Adrenal gland (tissue), 9 donors: ENCODE measurements at regions not wholly inside any gene's neighbourhood (a gene's known extent, or its start where the extent isn't known, plus 50 kb on each side); places are given as distances from the start of the nearest gene placed in this dataset.

ENCODE experiments used
- DNase-seq, 7 donors: peaks; one replicate each; pipeline ENCODE4 v3.0.0-alpha.2; 2019 to 2020
- H3K27ac ChIP-seq, 5 donors: fragments of 200-600 bp; sonication (generic) in 4 of 5; 1 replicate in 3 of 5; 2 replicates in 2 of 5; pipeline versions ENCODE4 v1.5.1 to v1.8.0; 2016 to 2020; ENCODE audit warnings: mild to moderate bottlenecking in 1 of 5
- H3K27me3 ChIP-seq: fragments of 200-600 bp; 2 replicates; pipeline ENCODE4 v1.8.0; 2021
- H3K36me3 ChIP-seq, 2 donors: fragments of 200-600 bp; replicated peaks in 1 of 2; 1 replicate in 1 of 2; 2 replicates in 1 of 2; pipeline versions ENCODE4 v1.5.1 to v1.8.0; 2018 to 2022
- H3K4me1 ChIP-seq, 2 donors: fragments of 200-600 bp; replicated peaks in 1 of 2; 1 replicate in 1 of 2; 2 replicates in 1 of 2; pipeline versions ENCODE4 v1.5.1 to v1.8.0; 2018 to 2021
- H3K4me3 ChIP-seq, 4 donors: fragments of 200-600 bp; sonication (generic) in 3 of 4; one replicate each; pipeline ENCODE4 v1.5.1; 2016 to 2018
- H3K9me3 ChIP-seq, 3 donors: fragments of 200-600 bp; sonication (generic) in 1 of 3; replicated peaks in 1 of 3; 1 replicate in 2 of 3; 2 replicates in 1 of 3; pipeline versions ENCODE4 v1.5.1 to v1.8.0; 2016 to 2021
- CTCF ChIP-seq, 6 experiments: fragments of 450-650 bp in 4 of 6; fragments of 200-600 bp in 2 of 6; sonication (generic) in 1 of 6; IDR thresholded peaks; 1 replicate in 5 of 6; 2 replicates in 1 of 6; pipeline versions ENCODE4 v1.5.1 to v1.8.0; 2016 to 2021; ENCODE audit warnings: antibody characterized with exemption in 6 of 6, mild to moderate bottlenecking in 2 of 6, moderate library complexity in 1 of 6
- POLR2A ChIP-seq, 2 donors: fragments of 450-650 bp; IDR thresholded peaks; one replicate each; pipeline ENCODE4 v1.6.1; 2017; ENCODE audit warnings: antibody characterized with exemption in 2 of 2, mild to moderate bottlenecking in 2 of 2, moderate library complexity in 1 of 2
- WGBS, 4 donors: extraction: QIAGEN DNeasy Blood & Tissue Kit in 2 of 4; methylation state at CpG; one replicate each; pipeline versions ENCODE4 v1.1.5 to v1.1.7; 2013 to 2017; 5-methylcytosine and 5-hydroxymethylcytosine counted together
- intact Hi-C, 2 donors: fragments of 100-400 bp; cut with DNase I; formaldehyde crosslinking; loops; one replicate each; pipeline versions ENCODE4 v1.14.1 to v1.15.0; 2022 to 2023
- donor health status: healthy with polysubstance abuse.
- donor health status: Bipolar disorder and iron deficiency.
- donor health status: DM: yes; HTN: yes; CAD: no.
- donor health status: DM: no; HTN: no; CAD: no.
- donor health status: DM: no; HTN: no; CAD: no.

- Histone ChIP-seq H3K9me3 (no peaks in the 10 kb centered on the region), H3K27me3 (peaks cover 16% of the 10 kb centered on the region), H3K4me1 (no peaks in the 10 kb centered on the region), H3K4me3 (no peak overlapping the region), H3K27ac (no peak overlapping the region), H3K36me3 (no peaks in the 10 kb centered on the region)
- DNase-seq, result no peak
- intact Hi-C loops, result no loop called here
- WGBS, 4 donors, result 56 to 71% (median 58%) methylated on average over 3 of the region's 3 CpGs
- TF ChIP-seq CTCF (IDR thresholded peaks at IDR 0.05), result no peak
- no peak for TF ChIP-seq POLR2A (IDR thresholded peaks at IDR 0.05)
Observed at GRCh38 chrX:112377481-112377880, 294.9 kb upstream of the TRPC5 start.

GRCh38 chrX:112368371-112368770 lies 285.8 kb upstream of the TRPC5 start:
- Histone ChIP-seq H3K36me3 (no peaks in the 10 kb centered on the region), H3K4me1 (no peaks in the 10 kb centered on the region), H3K9me3 (no peaks in the 10 kb centered on the region), H3K27ac (no peak overlapping the region), H3K4me3 (no peak overlapping the region), H3K27me3 (peaks cover 7% of the 10 kb centered on the region)
- intact Hi-C loops, result no loop called here
- WGBS, 4 donors, result 17 to 28% (median 24%) methylated on average over 3 of the region's 3 CpGs
- TF ChIP-seq CTCF (IDR thresholded peaks at IDR 0.05) (peak in 5 of 6 experiments; percentile 5 to 41 (median 34)), POLR2A (IDR thresholded peaks at IDR 0.05) (no peak)
- DNase-seq, result peak in 3 of 7 donors; percentile 2 to 44 (median 8)

- no peaks in the 10 kb centered on the region for H3K4me1 ChIP-seq
- intact Hi-C loops, result no loop called here
- 90 to 93% (median 90%) methylated on average over 1 of the region's 1 CpG for WGBS, 4 donors
- H3K27me3 ChIP-seq, result peaks cover 11% of the 10 kb centered on the region
- H3K4me3 ChIP-seq, result no peak overlapping the region
- TF ChIP-seq POLR2A (IDR thresholded peaks at IDR 0.05) (no peak), CTCF (IDR thresholded peaks at IDR 0.05) (no peak)
- no peaks in the 10 kb centered on the region for H3K9me3 ChIP-seq
- no peak overlapping the region for H3K27ac ChIP-seq
- no peaks in the 10 kb centered on the region for H3K36me3 ChIP-seq
- no peak for DNase-seq
Observed at GRCh38 chrX:112367065-112367464, 284.5 kb upstream of the TRPC5 start.

- DNase-seq, result no peak
- Histone ChIP-seq H3K27ac (no peak overlapping the region), H3K4me1 (no peaks in the 10 kb centered on the region), H3K27me3 (peaks cover 4% of the 10 kb centered on the region), H3K9me3 (no peaks in the 10 kb centered on the region), H3K36me3 (no peaks in the 10 kb centered on the region), H3K4me3 (no peak overlapping the region)
- TF ChIP-seq CTCF (IDR thresholded peaks at IDR 0.05), result no peak
- TF ChIP-seq POLR2A (IDR thresholded peaks at IDR 0.05), result no peak
- intact Hi-C loops, result no loop called here
- WGBS, 4 donors, result 25 to 62% (median 41%) methylated on average over 1 of the region's 1 CpG
Observed at GRCh38 chrX:112359906-112360305, 277.3 kb upstream of the TRPC5 start.
